ENCODE measurements at regions not wholly inside any gene's neighbourhood (a gene's known extent, or its start where the extent isn't known, plus 50 kb on each side); places are given as distances from the start of the nearest gene placed in this dataset.

DNA sequence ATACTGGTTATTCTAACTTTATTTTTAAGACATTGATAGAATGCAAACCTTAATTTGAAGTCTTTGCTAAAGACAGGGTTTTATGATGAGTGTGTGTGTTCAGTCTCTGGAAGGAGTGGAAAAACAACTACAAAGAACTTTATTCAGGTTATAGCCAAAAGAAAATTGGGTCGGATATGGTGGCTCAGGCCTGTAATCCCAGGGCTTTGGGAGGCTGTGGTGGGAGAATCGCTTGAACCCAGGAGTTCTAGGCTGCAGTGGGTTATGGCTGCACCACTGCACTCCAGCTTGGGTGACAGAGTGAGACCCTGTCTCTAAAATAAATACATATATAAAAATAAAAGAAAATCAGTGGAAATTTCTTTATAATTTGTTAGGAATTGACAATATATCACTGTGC is 581.5 kb upstream of the CA10 start:
- TF ChIP-seq, protein P1, sequence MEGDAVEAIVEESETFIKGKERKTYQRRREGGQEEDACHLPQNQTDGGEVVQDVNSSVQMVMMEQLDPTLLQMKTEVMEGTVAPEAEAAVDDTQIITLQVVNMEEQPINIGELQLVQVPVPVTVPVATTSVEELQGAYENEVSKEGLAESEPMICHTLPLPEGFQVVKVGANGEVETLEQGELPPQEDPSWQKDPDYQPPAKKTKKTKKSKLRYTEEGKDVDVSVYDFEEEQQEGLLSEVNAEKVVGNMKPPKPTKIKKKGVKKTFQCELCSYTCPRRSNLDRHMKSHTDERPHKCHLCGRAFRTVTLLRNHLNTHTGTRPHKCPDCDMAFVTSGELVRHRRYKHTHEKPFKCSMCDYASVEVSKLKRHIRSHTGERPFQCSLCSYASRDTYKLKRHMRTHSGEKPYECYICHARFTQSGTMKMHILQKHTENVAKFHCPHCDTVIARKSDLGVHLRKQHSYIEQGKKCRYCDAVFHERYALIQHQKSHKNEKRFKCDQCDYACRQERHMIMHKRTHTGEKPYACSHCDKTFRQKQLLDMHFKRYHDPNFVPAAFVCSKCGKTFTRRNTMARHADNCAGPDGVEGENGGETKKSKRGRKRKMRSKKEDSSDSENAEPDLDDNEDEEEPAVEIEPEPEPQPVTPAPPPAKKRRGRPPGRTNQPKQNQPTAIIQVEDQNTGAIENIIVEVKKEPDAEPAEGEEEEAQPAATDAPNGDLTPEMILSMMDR (IDR thresholded peaks at IDR 0.05 in 2 of 3, conservative IDR thresholded peaks at IDR 0.05 in 1 of 3; ENCODE audit: borderline replicate concordance in 1 of 3, insufficient read depth in 1 of 3, low read depth in 2 of 3, low read length in 2 of 3): no peak
- no peak for TF ChIP-seq POLR2A (IDR thresholded peaks at IDR 0.05; ENCODE audit: borderline replicate concordance, extremely low read depth, insufficient read depth, insufficient read length)
- no peak for TF ChIP-seq YY1 (IDR thresholded peaks at IDR 0.05; ENCODE audit: extremely low read depth, insufficient replicate concordance, low read depth, low read length)
- TF ChIP-seq, protein P2, sequence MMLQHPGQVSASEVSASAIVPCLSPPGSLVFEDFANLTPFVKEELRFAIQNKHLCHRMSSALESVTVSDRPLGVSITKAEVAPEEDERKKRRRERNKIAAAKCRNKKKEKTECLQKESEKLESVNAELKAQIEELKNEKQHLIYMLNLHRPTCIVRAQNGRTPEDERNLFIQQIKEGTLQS (IDR thresholded peaks at IDR 0.05): no peak
- no peak for TF ChIP-seq POLR2AphosphoS5 (IDR thresholded peaks at IDR 0.05; ENCODE audit: low read depth, low read length)
- no peak for TF ChIP-seq JUND (IDR thresholded peaks at IDR 0.05)

Measured in HCT116 (cell line).